MV-4-11 (cell line): ENCODE measurements at regions not wholly inside any gene's neighbourhood (a gene's known extent, or its start where the extent isn't known, plus 50 kb on each side); places are given as distances from the start of the nearest gene placed in this dataset.

ENCODE experiments used
- DNase-seq: peaks from one replicate; lab custom pipeline; 2025; lab: John Stamatoyannopoulos, UW

GRCh38 chr15:77710206-77710605 lies 77.5 kb upstream of the LINGO1 start:
- DNase-seq = no peak

DNA sequence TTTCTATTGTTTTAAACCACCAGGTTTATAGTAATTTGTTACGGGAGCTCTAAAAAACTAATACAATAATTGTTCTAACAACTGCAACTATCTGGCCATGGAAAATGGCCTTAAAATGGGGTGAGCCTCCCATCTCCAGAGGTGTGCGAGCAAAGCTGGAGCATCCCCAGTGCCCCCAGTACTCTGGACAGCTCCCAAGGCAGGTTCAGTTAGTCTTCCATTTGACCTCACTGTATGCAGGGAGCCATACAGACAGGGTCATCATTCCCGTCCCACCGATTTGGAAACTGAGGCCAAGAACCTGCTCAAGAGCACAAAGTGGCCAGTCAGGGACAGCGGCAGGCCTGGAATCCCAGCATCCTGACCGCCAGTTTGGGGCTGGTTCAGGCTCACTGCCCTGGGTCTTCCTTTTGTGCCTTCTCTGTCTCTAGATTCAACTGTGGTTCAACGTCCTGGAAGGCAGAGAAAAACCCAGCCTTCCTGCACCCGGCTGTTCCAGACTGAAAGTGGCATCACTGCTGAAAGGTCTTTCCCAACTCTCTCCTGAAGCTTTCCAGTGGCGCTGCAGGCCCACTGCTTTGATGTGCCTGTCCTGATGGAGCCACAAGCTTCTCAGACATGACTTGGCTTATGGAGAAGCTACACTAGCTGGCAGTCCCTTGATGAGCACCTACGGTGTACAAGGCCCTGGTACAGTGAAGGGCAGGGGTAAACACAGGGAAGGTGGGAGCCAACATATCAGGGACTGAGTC lies 76.6 kb upstream of the LINGO1 start:
- no peak for DNase-seq

- no peak for DNase-seq
Observed at GRCh38 chr15:77706482-77707244, 74.0 kb upstream of the LINGO1 start.

- DNase-seq = no peak
Observed at GRCh38 chr15:77702211-77702957, 69.7 kb upstream of the LINGO1 start.

- DNase-seq = no peak
Observed at GRCh38 chr15:77698481-77698880, 65.8 kb upstream of the LINGO1 start.

GRCh38 chr15:77697893-77698292 lies 65.2 kb upstream of the LINGO1 start:
- DNase-seq = no peak

DNA sequence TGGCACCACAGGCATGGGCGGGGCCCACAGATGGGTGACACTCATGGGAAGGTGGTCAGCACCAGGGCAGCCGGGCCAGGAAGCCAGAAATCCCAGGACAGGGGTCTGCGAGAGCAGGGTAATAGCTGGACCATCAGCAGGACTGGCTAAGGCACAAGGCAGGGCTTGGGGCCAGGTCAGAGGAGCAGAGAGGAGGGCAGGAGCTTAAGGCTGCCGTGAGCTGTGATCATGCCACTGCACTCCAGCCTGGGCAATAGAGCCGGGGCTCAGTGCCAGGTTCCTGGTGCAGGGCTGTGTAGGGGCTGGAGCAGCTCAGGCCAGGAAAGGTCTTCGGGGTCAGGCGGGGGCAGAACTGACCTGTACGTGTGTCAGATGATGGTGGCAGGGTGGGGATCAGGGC lies 64.2 kb upstream of the LINGO1 start:
- DNase-seq = no peak

GRCh38 chr15:77695961-77696582 lies 63.4 kb upstream of the LINGO1 start:
- no peak for DNase-seq

DNA sequence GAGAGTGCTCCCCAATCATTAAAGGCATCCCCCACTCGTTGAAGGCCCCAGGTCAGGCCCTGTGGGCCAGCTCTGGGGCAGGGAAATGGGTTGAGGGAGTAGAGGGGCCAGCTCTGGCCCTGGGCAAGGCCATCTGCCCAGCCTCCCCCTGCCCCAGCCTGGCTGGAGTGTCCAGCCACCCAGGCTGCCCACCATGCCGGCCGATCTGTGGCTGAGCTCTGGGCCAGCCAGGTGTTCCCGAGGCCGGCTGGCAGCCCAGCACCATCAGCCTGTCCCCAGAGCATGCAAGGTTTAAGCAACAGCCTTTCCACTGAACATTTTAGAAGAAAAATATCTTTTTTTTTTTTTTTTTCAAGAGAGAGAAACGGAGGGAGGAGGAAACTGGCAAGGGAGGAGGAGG lies 62.8 kb upstream of the LINGO1 start:
- DNase-seq = no peak

DNA sequence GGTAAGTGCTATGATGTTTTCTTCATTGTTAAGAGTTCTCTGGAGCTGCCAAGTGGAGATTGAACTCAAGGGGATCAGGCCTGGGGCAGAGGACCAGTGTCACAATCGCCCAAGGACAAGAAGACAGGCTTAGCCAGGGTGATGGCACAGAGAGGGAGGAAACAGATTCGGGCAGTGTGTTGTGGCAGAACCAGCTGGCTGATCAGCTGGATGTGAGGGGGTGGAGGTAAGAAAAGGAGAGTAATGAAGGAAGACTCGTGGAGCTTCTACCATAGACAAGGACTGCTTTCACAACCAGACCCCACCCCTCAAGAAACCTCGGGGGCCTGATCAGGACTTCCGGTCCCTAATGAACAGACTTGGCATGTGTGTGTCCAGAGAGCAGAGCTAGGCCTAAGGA lies 60.9 kb upstream of the LINGO1 start:
- DNase-seq = no peak

- DNase-seq = no peak
Observed at GRCh38 chr15:77692614-77693013, 59.9 kb upstream of the LINGO1 start.

DNA sequence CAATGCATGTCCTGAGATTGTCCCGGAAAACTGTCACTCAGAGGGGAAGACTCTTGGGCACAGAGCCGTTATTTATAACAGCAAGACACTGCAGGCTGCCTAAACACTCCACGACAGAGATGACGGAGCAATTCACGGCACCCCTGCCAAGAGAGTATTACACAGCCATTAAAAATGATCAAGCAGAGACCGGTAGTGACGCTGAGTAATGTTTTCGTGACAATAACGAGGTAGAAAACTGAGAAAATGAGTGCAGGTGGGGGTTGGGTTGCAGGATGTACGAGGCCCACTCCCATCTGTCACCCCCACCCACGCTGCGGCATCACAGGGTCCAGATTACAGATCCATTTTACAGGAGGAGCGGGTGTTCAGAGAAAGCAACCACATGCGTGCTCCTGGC lies 58.9 kb upstream of the LINGO1 start:
- no peak for DNase-seq

- DNase-seq = no peak
Observed at GRCh38 chr15:77689821-77690220, 57.1 kb upstream of the LINGO1 start.

GRCh38 chr15:77688693-77689092 lies 56.0 kb upstream of the LINGO1 start:
- DNase-seq = peak; percentile 64

DNA sequence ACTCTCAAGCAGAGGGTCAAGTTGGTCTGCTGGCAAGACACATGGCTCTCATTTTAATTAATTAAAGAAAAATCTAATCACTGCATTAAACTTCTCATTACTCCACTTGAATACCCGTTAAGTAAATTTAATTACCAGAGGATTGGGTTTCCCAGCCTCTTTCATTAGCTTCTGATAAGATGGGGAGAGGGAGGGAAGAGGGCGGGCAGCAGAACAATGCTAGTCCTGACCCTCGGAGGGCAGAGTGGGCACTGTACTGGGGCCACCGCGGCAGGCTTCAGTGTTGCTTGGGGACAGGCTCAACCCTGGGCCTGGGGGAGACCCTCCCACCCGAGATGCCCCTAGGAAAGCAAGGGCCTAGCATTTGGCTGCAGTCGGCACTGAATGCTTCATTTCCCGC lies 55.6 kb upstream of the LINGO1 start:
- no peak for DNase-seq

DNA sequence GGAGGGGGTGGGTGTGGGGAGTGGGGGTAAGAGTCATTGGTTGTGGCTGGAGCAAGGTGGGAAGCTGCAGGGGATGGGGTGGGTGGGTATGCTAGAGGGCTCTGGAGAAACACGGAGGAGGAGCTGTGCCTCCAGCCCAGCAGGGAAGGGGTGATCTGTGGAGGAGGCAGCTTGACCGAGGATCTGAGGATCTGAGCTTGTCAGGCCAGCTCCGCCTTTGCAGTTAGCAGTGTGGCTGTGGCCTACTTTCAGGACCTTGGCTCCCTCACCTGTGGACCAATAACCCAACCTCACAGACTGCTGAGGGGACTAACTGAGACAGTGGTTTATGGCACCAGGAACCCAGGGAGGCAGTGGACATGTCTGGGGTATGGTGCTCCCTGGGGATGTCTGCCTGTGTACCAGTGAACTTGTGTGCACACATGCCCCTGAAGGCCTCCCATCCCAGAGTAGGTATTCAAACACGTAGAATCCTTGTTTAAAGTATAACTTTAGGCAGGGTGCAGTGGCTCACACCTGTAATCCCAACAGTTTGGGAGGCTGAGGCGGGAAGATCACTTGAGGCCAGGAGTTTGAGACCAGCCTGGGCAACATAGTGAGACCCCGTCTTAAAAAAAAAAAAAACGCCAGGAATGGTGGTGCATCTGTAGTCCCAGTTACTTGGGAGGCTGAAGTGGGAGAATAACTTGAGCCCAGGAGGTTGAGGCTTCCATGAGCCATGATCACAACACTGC lies 52.5 kb upstream of the LINGO1 start:
- no peak for DNase-seq

DNA sequence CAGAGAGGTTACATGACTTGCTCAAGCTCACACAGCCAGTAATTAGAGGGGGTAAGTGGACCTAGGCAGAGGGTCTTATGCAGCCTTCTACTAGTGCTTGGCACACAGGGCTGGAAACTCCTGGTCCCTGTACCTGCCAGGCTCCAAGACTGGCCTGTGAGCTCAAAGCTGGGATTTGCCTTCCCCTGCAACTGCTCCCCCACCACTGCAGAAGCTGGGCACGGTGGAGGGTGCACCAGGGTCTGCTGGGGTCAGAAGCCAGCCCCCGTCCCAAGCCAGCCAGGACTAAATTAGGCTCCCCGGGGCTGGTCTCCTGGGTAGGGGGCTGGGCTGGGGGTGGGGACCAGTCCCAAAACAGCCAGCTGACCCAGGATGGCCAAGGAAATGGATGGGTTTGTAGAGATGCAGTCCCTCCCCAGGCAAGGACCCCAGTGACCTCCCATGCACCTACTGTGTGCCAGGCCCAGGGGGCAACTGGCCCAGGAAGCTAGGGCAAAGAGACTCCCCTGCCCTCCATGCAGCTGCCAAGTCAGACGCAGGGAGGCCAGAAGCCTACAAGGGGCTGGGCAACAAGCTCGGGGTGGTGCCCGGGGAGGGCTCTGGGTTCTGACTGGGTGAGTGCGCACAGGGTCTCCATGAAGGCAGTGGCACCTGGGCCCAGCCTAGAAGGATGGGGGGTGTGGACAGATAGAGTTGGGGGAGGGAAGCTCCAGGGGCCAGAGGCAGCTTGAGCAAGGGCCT lies 51.8 kb upstream of the LINGO1 start:
- DNase-seq = no peak

- DNase-seq = no peak
Observed at GRCh38 chr15:77682564-77682963, 49.9 kb upstream of the LINGO1 start.
